Cerebellar cortex (tissue), 1 donor: ENCODE measurements at regions not wholly inside any gene's neighbourhood (a gene's known extent, or its start where the extent isn't known, plus 50 kb on each side); places are given as distances from the start of the nearest gene placed in this dataset.

Source experiments
- DNase-seq: peaks from one replicate; pipeline ENCODE4 v3.0.0-alpha.2; 2015; ENCODE audit warnings: low spot score

GRCh38 chr6:148053209-148053608 is 289.4 kb upstream of the SASH1 start:
- no peak for DNase-seq

- DNase-seq: no peak
Observed at GRCh38 chr6:148053796-148054195, 288.8 kb upstream of the SASH1 start.

- DNase-seq: no peak
Observed at GRCh38 chr6:148054219-148054618, 288.4 kb upstream of the SASH1 start.

- no peak for DNase-seq
Observed at GRCh38 chr6:148055419-148055818, 287.2 kb upstream of the SASH1 start.

DNA sequence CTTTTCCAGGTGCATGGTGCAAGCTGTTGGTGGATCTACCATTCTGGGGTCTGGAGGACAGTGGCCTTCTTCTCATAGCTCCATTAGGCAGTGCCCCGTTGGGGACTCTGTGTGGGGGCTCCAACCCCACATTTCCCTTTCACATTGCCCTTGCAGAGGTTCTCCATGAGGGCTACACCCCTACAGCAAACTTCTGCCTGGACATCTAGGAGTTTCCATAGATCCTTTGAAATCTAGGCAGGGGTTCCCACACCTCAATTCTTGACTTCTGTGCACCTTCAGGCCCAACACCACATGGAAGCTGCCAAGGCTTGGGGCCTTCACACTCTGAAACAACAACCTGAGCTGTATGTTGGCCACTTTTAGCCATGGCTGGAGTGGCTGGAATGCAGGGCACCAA is 282.8 kb upstream of the SASH1 start:
- DNase-seq: no peak

- no peak for DNase-seq
Observed at GRCh38 chr6:148064406-148065134, 278.1 kb upstream of the SASH1 start.

- DNase-seq: no peak
Observed at GRCh38 chr6:148068437-148069061, 274.1 kb upstream of the SASH1 start.

DNA sequence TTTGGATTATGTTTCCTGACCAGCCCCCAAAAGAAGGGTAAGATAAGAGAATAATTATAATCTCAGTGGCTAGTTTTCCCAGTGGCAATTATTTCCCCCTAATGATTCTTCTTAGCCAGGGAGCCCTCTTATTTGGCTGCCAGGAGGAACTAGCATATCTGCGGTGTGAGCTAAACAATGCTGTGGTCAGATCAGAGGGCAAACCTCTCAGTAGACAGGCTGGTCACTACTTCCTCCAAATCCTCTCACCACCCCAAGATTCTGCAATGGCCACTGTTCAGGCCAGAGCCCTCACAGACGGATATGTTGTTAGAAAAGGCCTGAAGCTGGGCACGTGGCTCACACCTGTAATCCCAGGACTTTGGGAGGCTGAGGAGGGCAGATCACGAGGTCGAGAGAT is 273.4 kb upstream of the SASH1 start:
- no peak for DNase-seq

DNA sequence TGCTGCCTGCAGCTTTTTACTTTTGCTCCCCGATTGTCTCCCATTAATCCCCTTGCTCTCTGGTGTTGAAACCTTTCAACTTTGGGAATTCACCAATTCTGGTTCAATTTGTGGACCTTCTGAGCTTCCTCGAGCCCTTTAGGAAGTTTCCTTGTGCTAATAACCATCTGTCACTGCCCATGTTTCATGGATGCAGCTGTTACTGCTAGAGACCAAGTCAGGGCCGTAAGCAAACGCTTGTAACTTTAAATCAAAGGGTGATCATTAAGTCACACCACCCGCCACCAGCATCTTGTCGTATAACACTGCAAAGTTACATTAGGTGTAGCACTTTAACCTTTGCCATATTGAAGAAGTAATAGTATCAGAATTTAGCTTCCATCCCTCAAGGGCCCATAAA is 268.3 kb upstream of the SASH1 start:
- DNase-seq: no peak

DNA sequence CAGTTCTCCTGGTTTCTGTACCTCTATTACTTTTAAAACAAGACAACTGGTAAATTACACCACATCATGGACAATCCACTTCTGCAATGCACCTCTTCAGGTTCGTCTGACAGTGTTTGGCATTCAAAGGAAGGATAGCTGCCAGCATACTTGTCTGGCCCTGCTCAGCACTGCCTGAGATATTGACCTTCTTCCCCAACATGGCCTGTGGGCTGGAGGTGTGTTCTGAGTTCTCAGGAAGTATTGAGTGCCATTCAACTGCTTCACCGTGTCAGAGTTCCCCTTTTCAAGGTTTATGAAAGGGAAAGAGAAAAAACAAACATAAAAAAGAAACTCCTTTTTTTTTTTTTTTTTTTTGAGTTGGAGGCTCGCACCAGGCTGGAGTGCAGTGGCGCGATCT is 267.9 kb upstream of the SASH1 start:
- DNase-seq: no peak

DNA sequence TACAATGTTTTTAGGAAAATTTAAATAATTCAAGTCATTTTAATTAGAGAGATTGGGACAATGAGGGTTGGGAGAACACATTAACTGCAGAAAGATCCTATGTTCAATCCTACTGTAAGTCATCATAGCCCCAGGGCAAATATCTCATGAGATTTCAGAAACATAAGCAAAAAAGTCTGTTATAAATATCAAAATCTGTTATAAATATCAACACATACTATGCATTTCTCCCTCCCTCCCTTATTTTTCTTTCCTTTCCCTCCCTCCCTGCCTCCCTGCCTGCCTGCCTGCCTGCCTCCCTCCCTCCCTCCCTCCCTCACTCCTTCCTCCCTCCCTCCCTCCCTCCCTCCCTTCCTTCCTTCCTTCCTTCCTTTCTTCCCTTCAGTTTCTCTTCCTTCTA is 267.3 kb upstream of the SASH1 start:
- DNase-seq: no peak

DNA sequence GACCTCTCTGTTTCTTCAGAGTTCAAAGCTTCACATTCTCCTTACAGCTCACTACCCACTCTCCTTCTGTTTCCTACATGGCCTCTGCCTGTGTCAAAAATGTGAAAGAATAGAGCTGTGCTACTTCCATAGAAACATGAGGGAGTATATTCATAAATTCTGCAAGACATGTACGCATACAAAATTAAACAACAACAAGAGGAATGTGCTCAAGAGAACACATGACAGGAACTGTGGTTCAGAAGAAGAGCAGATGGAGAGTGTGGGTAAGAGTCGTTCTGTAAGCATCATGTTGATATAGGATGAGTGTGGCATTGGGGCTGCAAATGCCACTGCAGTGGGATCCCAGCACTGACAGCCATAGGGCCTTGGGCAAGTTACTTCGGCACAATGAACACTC is 266.6 kb upstream of the SASH1 start:
- no peak for DNase-seq

DNA sequence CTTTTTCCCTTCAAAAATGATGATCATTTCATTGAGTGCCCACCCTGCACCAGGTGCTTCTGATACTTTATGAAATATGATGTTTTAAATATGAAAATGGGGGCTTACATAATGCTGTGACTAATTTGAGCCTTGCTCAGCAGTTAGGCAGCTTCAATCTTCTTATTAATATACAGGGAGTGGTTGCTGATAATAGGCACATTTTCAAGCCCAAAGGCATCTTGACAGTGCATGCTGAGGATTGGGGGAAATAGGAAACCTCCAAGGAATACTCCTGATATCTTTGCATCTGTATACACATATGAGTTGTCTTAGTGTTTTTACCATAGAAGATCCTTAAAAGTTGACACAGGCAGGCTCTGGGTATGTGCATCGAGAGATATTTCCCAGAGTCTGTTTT is 262.3 kb upstream of the SASH1 start:
- DNase-seq: no peak

GRCh38 chr6:148081076-148081475 is 261.6 kb upstream of the SASH1 start:
- no peak for DNase-seq

GRCh38 chr6:148082044-148082443 is 260.6 kb upstream of the SASH1 start:
- no peak for DNase-seq

GRCh38 chr6:148082696-148083095 is 259.9 kb upstream of the SASH1 start:
- no peak for DNase-seq

DNA sequence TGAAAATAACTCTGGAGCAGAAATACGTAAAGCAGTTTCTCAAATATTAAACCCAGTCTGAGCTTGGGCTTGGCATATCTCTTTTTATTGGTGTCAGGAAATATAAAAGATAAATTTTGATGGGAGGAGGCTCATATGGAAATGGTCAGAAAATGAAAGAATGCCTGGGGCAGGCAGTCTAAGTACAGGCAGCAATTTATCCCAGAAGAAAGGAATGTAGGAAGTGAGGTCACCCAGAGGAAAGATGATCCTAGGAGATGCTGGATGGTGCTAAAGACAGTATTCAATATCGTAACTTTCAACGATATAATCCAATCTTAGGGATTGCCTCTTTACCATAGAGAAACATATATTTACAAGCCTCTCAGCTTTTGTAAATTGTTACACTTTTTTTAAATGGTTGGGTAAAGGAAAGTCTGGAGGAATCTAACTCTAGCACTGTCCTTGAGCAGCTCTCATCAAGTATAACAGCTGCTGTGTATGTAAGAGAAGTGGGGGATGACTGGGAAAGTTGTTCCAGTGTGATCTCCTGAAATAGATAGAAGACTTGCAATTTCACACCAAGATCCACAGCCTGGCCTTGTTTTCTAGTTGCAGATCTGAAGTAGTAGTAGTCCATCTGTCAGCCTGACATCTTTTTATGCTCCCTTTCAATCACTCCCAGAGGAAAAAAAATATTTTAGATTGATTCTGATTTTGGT is 256.9 kb upstream of the SASH1 start:
- DNase-seq: no peak

GRCh38 chr6:148086386-148086785 is 256.3 kb upstream of the SASH1 start:
- DNase-seq: no peak

DNA sequence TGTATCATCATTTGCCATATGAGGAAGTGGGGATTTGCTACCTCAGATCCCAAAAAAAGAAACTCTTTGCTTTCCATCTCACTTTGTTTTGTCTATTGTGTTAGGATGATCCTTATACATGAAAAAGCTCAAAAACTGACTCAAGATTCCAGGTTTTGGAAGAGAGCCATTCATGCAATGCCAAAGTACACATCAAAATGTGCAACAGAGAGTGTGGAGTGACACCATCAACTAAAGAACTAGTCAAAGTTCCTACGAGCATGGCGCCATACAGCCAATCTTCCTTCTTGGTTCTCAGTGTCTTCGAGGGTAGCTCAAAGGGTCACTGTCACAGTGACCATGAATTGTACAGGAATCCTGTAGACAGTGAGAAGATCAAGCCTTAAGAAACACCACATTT is 255.8 kb upstream of the SASH1 start:
- DNase-seq: no peak

GRCh38 chr6:148087659-148088058 is 255.0 kb upstream of the SASH1 start:
- no peak for DNase-seq

DNA sequence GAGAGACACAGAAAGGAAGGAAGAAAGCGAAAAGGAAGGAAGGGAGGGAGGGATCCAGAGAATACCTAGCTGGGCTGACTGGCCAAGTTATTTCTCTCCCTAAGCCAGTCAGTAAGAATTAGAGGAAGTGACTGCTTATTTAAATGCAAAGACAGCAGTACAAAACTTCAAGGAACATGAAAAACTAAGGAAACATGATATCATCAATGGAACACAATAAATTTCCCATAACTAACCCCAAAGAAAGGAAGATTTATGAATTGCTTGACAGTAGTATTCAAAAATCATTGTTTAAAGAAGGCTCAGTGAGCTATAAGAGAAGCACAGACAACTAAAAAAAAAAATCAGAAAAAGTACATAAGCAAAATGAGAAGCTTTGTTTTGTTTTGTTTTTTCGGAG is 252.3 kb upstream of the SASH1 start:
- DNase-seq: no peak

DNA sequence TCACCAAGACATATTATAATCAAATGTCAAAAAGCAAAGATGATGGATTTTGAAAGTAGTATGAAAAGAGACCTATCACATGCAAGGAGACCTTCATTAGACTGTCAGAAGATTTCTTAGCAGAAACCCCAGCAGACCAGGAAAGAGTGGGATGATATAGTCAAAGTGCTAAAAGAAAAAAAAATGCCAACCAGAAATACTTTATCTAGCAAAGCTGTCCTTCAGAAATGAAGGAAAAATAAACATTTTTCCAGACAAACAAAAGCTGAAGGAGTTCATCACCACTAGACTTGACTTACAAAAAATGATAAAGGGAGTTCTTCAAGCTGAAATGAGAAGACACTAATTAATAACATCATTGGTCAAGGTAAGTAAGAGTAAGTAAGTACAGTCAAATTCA is 251.2 kb upstream of the SASH1 start:
- no peak for DNase-seq

GRCh38 chr6:148103436-148103835 is 239.2 kb upstream of the SASH1 start:
- DNase-seq: no peak
